Caco-2 (cell line): ENCODE measurements at regions not wholly inside any gene's neighbourhood (a gene's known extent, or its start where the extent isn't known, plus 50 kb on each side); places are given as distances from the start of the nearest gene placed in this dataset.

Experiments
- BruUV-seq: library from RNA; stranded (reverse); fragments of 400-500 nt; replicated peaks from 2 replicates; lab custom pipeline; 2021; lab: Mats Ljungman, UMichigan
- CTCF ChIA-PET: fragments of 300-600 bp; sonication (Branson Sonifier 250); formaldehyde crosslinking; loops from one replicate; lab custom pipeline; 2022; ENCODE audit warnings: antibody characterized with exemption; lab: Charles Lee
- POLR2A ChIA-PET: fragments of 300-600 bp; sonication (Branson Sonifier 250); formaldehyde crosslinking; loops from one replicate; lab custom pipeline; 2022; ENCODE audit warnings: antibody characterized with exemption; lab: Charles Lee
- DNase-seq, 2 experiments: peaks; one replicate each; pipeline versions ENCODE4 v3.0.0 to v3.0.0-alpha.2; 2020 to 2022
- H3K27me3 ChIP-seq: replicated peaks from 2 replicates; pipeline ENCODE4 v1.6.0; 2011; ENCODE audit warnings: low read length; ENCODE audit not compliant: control insufficient read depth, insufficient read depth
- H3K36me3 ChIP-seq: 2 replicates; pipeline ENCODE4 v1.5.1; 2011; ENCODE audit warnings: low read length; ENCODE audit not compliant: control insufficient read depth, insufficient read depth
- H3K4me1 ChIP-seq: fragments of 250-450 bp; sonication (Bioruptor Pico); 2 replicates; pipeline ENCODE4 v1.5.1; 2020; ENCODE audit warnings: mild to moderate bottlenecking
- H3K4me3 ChIP-seq: 2 replicates; pipeline ENCODE4 v1.5.1; 2011; ENCODE audit warnings: low read depth, mild to moderate bottlenecking, control low read depth, low read length
- H3K9me3 ChIP-seq: fragments of 250-450 bp; sonication (Bioruptor Pico); 2 replicates; pipeline ENCODE4 v1.5.1; 2020; ENCODE audit warnings: mild to moderate bottlenecking, moderate library complexity
- H3K27ac Mint-ChIP-seq: one replicate; pipeline ENCODE4 v1.8.0; 2022; ENCODE audit warnings: mixed read lengths; ENCODE audit not compliant: unreplicated experiment
- H3K27me3 Mint-ChIP-seq: one replicate; pipeline ENCODE4 v1.8.0; 2022; ENCODE audit warnings: mixed read lengths; ENCODE audit not compliant: insufficient read depth, unreplicated experiment
- H3K36me3 Mint-ChIP-seq: one replicate; pipeline ENCODE4 v1.8.0; 2022; ENCODE audit warnings: mild to moderate bottlenecking, mixed read lengths; ENCODE audit not compliant: insufficient read depth, unreplicated experiment
- H3K4me1 Mint-ChIP-seq: one replicate; pipeline ENCODE4 v1.8.0; 2022; ENCODE audit warnings: low read depth, mixed read lengths; ENCODE audit not compliant: unreplicated experiment
- H3K4me3 Mint-ChIP-seq: one replicate; pipeline ENCODE4 v1.8.0; 2022; ENCODE audit warnings: mild to moderate bottlenecking, moderate library complexity, mixed read lengths; ENCODE audit not compliant: unreplicated experiment
- H3K9me3 Mint-ChIP-seq: one replicate; pipeline ENCODE4 v1.8.0; 2022; ENCODE audit warnings: mixed read lengths; ENCODE audit not compliant: unreplicated experiment
- CTCF ChIP-seq, 2 experiments: fragments of 200-600 bp in 1 of 2; IDR thresholded peaks; 1 replicate in 1 of 2; 2 replicates in 1 of 2; pipeline versions ENCODE4 v1.5.1 to v1.8.0; 2011 to 2022; ENCODE audit warnings: antibody characterized with exemption in 1 of 2, control low read depth in 1 of 2, inconsistent platforms in 1 of 2, low read depth in 1 of 2, low read length in 1 of 2, mild to moderate bottlenecking in 1 of 2, moderate library complexity in 1 of 2; ENCODE audit not compliant: insufficient read depth in 1 of 2, severe bottlenecking in 1 of 2, unreplicated experiment in 1 of 2
- intact Hi-C: fragments of 100-400 bp; cut with micrococcal nuclease; formaldehyde crosslinking; loops from one replicate; pipeline ENCODE4 v1.10.0; 2022; ENCODE audit not compliant: unreplicated experiment

- H3K9me3 Mint-ChIP-seq, result no peaks in the 10 kb centered on the region
- CTCF ChIA-PET, result no interaction called here
These were observed 1469.7 kb downstream of the AACS start for GRCh38 chr12:126534942-126535341.

GRCh38 chr12:126535971-126536370 lies 1470.7 kb downstream of the AACS start:
- H3K27ac Mint-ChIP-seq, result no peak overlapping the region
- no peaks in the 10 kb centered on the region for H3K27me3 ChIP-seq
- H3K4me3 Mint-ChIP-seq, result no peak overlapping the region
- H3K4me3 ChIP-seq, result no peak overlapping the region
- no peak for TF ChIP-seq CTCF (IDR thresholded peaks at IDR 0.05; ENCODE audit: insufficient read depth in 1 of 2, low read depth in 1 of 2, low read length in 1 of 2, severe bottlenecking in 1 of 2, unreplicated experiment in 1 of 2)
- no TSS peak for BruUV-seq
- DNase-seq, result no peak
- no peaks in the 10 kb centered on the region for H3K9me3 ChIP-seq
- intact Hi-C loops, result no loop called here
- H3K4me1 Mint-ChIP-seq, result no peaks in the 10 kb centered on the region
- POLR2A ChIA-PET, result no interaction called here
- H3K9me3 Mint-ChIP-seq, result no peaks in the 10 kb centered on the region
- no peaks in the 10 kb centered on the region for H3K4me1 ChIP-seq
- no peaks in the 10 kb centered on the region for H3K36me3 Mint-ChIP-seq
- no peaks in the 10 kb centered on the region for H3K36me3 ChIP-seq
- CTCF ChIA-PET, result no interaction called here
- no peaks in the 10 kb centered on the region for H3K27me3 Mint-ChIP-seq

More at GRCh38 chr12:126534942-126535341, 1469.7 kb downstream of the AACS start:
- Histone ChIP-seq H3K27me3 (no peaks in the 10 kb centered on the region), H3K36me3 (no peaks in the 10 kb centered on the region), H3K4me1 (no peaks in the 10 kb centered on the region), H3K4me3 (no peak overlapping the region), H3K9me3 (no peaks in the 10 kb centered on the region)
- no peak for DNase-seq
- H3K4me3 Mint-ChIP-seq, result no peak overlapping the region
- BruUV-seq, result no TSS peak
- H3K27me3 Mint-ChIP-seq, result no peaks in the 10 kb centered on the region
- intact Hi-C loops, result no loop called here
- no peak overlapping the region for H3K27ac Mint-ChIP-seq
- no peak for TF ChIP-seq CTCF (IDR thresholded peaks at IDR 0.05; ENCODE audit: insufficient read depth in 1 of 2, low read depth in 1 of 2, low read length in 1 of 2, severe bottlenecking in 1 of 2, unreplicated experiment in 1 of 2)
- no peaks in the 10 kb centered on the region for H3K4me1 Mint-ChIP-seq
- POLR2A ChIA-PET, result no interaction called here
- H3K36me3 Mint-ChIP-seq, result no peaks in the 10 kb centered on the region

- no TSS peak for BruUV-seq
- H3K4me1 ChIP-seq, result no peaks in the 10 kb centered on the region
- no peak for DNase-seq
- intact Hi-C loops, result no loop called here
- TF ChIP-seq CTCF (IDR thresholded peaks at IDR 0.05; ENCODE audit: insufficient read depth in 1 of 2, low read depth in 1 of 2, low read length in 1 of 2, severe bottlenecking in 1 of 2, unreplicated experiment in 1 of 2), result no peak
- Mint-ChIP-seq H3K36me3 (no peaks in the 10 kb centered on the region), H3K4me3 (no peak overlapping the region), H3K9me3 (no peaks in the 10 kb centered on the region), H3K27ac (no peak overlapping the region), H3K4me1 (no peaks in the 10 kb centered on the region), H3K27me3 (no peaks in the 10 kb centered on the region)
- H3K36me3 ChIP-seq, result no peaks in the 10 kb centered on the region
- no peak overlapping the region for H3K4me3 ChIP-seq
- CTCF ChIA-PET, result no interaction called here
- H3K27me3 ChIP-seq, result no peaks in the 10 kb centered on the region
- H3K9me3 ChIP-seq, result no peaks in the 10 kb centered on the region
- POLR2A ChIA-PET, result no interaction called here
These were observed 1472.8 kb downstream of the AACS start for GRCh38 chr12:126537961-126538530.
